PC-3 (cell line): ENCODE measurements at regions not wholly inside any gene's neighbourhood (a gene's known extent, or its start where the extent isn't known, plus 50 kb on each side); places are given as distances from the start of the nearest gene placed in this dataset.

ENCODE experiments used
- ATAC-seq: fragments of 200-7000 bp; cut with Tn5 transposase; 2 replicates; pipeline ENCODE4 v1.9.1; 2020; ENCODE audit warnings: mild to moderate bottlenecking, moderate library complexity
- BruUV-seq: library from RNA; stranded (reverse); fragments of 400-500 nt; replicated peaks from 2 replicates; lab custom pipeline; 2021; lab: Mats Ljungman, UMichigan
- CTCF ChIA-PET: fragments of 300-600 bp; sonication (Branson Sonifier 250); formaldehyde crosslinking; loops from one replicate; lab custom pipeline; 2022; ENCODE audit warnings: antibody characterized with exemption; lab: Charles Lee
- POLR2A ChIA-PET: fragments of 300-600 bp; sonication (Branson Sonifier 250); formaldehyde crosslinking; loops from one replicate; lab custom pipeline; 2022; ENCODE audit warnings: antibody characterized with exemption; ENCODE audit not compliant: unreplicated experiment; lab: Charles Lee
- DNase-seq: peaks from one replicate; pipeline ENCODE4 v3.0.0-alpha.2; 2015
- H2AFZ ChIP-seq: fragments of 300-600 bp; sonication (generic); 2 replicates; pipeline ENCODE4 v1.6.0; 2016; ENCODE audit warnings: antibody characterized with exemption, low read length
- H3F3A ChIP-seq: fragments of 300-600 bp; sonication (generic); one replicate; pipeline ENCODE4 v1.6.0; 2017; ENCODE audit warnings: antibody characterized with exemption, low read length, control low read depth, mild to moderate bottlenecking; ENCODE audit not compliant: unreplicated experiment
- H3K27ac ChIP-seq: fragments of 300-600 bp; sonication (generic); 2 replicates; pipeline ENCODE4 v1.5.1; 2016; ENCODE audit warnings: mild to moderate bottlenecking, low read length
- H3K27me3 ChIP-seq: fragments of 300-600 bp; sonication (generic); 2 replicates; pipeline ENCODE4 v1.6.1; 2016; ENCODE audit warnings: low read length, mixed read lengths
- H3K36me3 ChIP-seq: fragments of 300-600 bp; sonication (generic); 2 replicates; pipeline ENCODE4 v1.6.1; 2016; ENCODE audit warnings: low read depth, mixed run types, low read length, mixed read lengths
- H3K4me1 ChIP-seq: fragments of 300-600 bp; sonication (generic); 2 replicates; pipeline ENCODE4 v1.5.1; 2016; ENCODE audit warnings: low read length; ENCODE audit not compliant: insufficient read depth
- H3K4me2 ChIP-seq: fragments of 300-600 bp; sonication (generic); 2 replicates; pipeline ENCODE4 v1.6.0; 2016; ENCODE audit warnings: low read length
- H3K4me3 ChIP-seq: fragments of 300-600 bp; sonication (generic); 2 replicates; pipeline ENCODE4 v1.5.1; 2016; ENCODE audit warnings: mild to moderate bottlenecking, low read length, mixed read lengths
- H3K79me2 ChIP-seq: fragments of 300-600 bp; sonication (generic); 2 replicates; pipeline ENCODE4 v1.6.1; 2017; ENCODE audit warnings: low read length, mixed read lengths
- H3K9ac ChIP-seq: fragments of 300-600 bp; sonication (generic); 2 replicates; pipeline ENCODE4 v1.6.0; 2016; ENCODE audit warnings: mild to moderate bottlenecking, low read length
- H3K9me2 ChIP-seq: fragments of 300-600 bp; sonication (generic); replicated peaks from 2 replicates; pipeline ENCODE4 v1.6.1; 2016; ENCODE audit warnings: mixed run types, low read length, mixed read lengths
- H3K9me3 ChIP-seq: fragments of 300-600 bp; sonication (generic); 2 replicates; pipeline ENCODE4 v1.6.1; 2016; ENCODE audit warnings: low read length, mixed read lengths
- H4K20me1 ChIP-seq: fragments of 300-600 bp; sonication (generic); 2 replicates; pipeline ENCODE4 v1.6.1; 2016; ENCODE audit warnings: low read length, mixed read lengths
- CTCF ChIP-seq: fragments of 300-600 bp; sonication (generic); conservative IDR thresholded peaks from 2 replicates; pipeline ENCODE4 v1.5.1; 2017; ENCODE audit warnings: antibody characterized with exemption, low read depth, mild to moderate bottlenecking, low read length
- EZH2 ChIP-seq: fragments of 300-600 bp; sonication (generic); IDR thresholded peaks from one replicate; pipeline ENCODE4 v1.6.1; 2017; ENCODE audit warnings: antibody characterized with exemption, mild to moderate bottlenecking, low read length; ENCODE audit not compliant: unreplicated experiment
- EZH2phosphoT487 ChIP-seq: fragments of 300-600 bp; sonication (generic); IDR thresholded peaks from 2 replicates; pipeline ENCODE4 v1.6.1; 2018; ENCODE audit warnings: mild to moderate bottlenecking, antibody characterized with exemption, low read length, borderline replicate concordance
- intact Hi-C: fragments of 100-400 bp; cut with micrococcal nuclease; formaldehyde crosslinking; loops from 2 replicates; pipeline ENCODE4 v1.9.0; 2023

DNA sequence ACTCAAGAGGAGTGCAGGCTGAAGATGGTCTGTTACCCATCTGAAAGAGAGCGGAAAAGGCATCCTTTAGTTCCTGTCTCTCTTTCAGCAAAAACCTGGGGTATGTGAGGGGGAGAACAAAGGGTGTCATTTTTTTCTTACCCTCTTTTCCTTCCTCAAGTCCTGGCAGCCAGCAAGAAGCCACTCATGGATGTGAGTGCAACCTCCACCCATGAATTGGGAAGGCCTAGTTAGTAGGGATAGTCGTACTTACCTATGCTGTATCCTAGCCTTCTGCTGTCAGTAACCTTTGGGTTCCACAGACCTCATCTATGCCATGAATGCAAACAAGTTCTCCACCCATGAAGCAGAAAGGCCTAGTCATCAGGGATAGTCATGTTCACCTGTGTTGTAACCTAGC lies 472.8 kb downstream of the ZIC1 start:
- intact Hi-C loops, result no loop called here
- no peaks in the 10 kb centered on the region for H3F3A ChIP-seq
- H3K9me2 ChIP-seq, result no peaks in the 10 kb centered on the region
- TF ChIP-seq EZH2phosphoT487, result no peak
- no peak for TF ChIP-seq CTCF
- TF ChIP-seq EZH2, result no peak
- H3K27ac ChIP-seq, result no peak overlapping the region
- H3K79me2 ChIP-seq, result no peaks in the 10 kb centered on the region
- H2AFZ ChIP-seq, result no peak overlapping the region
- DNase-seq (no peak), ATAC-seq (no peak)
- H4K20me1 ChIP-seq, result no peaks in the 10 kb centered on the region
- POLR2A ChIA-PET, result no interaction called here
- 0 out of 2 replicates have a peak, but pooled peaks cover 5% of the 10 kb centered on the region for H3K27me3 ChIP-seq
- H3K4me1 ChIP-seq, result no peaks in the 10 kb centered on the region
- H3K9ac ChIP-seq, result no peak overlapping the region
- CTCF ChIA-PET, result no interaction called here
- H3K4me3 ChIP-seq, result no peak overlapping the region
- no peaks in the 10 kb centered on the region for H3K36me3 ChIP-seq
- no peak overlapping the region for H3K4me2 ChIP-seq
- peaks cover 12% of the 10 kb centered on the region for H3K9me3 ChIP-seq
- BruUV-seq, result no TSS peak

GRCh38 chr3:147886879-147887278 lies 477.7 kb downstream of the ZIC1 start:
- no peak for DNase-seq

DNA sequence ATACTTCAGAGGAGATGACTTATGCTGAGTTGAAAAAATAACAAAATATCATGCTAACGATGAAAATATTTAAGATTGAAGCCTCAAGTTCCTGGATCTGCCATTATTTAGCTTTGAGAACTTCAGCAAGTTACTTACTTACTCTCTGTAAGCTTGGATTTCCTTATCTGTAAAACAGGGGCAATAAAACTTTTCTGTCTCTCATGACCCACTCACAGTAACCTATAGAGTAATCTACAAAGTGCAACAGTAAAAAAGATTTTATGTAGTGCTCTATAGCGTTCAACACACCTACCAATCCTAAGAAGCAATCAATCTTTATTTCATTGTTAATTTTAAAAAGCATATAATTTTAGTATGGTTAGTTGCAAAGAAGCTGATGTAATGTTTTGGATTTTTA lies 478.6 kb downstream of the ZIC1 start:
- Histone ChIP-seq H3K27ac (no peak overlapping the region), H2AFZ (no peak overlapping the region), H3K36me3 (no peaks in the 10 kb centered on the region), H3K79me2 (no peaks in the 10 kb centered on the region), H3K9me2 (no peaks in the 10 kb centered on the region), H3K4me1 (no peaks in the 10 kb centered on the region), H3K27me3 (peaks cover 9% of the 10 kb centered on the region; the same call in 1 of the 2 replicates), H4K20me1 (no peaks in the 10 kb centered on the region), H3F3A (no peaks in the 10 kb centered on the region), H3K4me3 (no peak overlapping the region), H3K9me3 (no peaks in the 10 kb centered on the region), H3K9ac (no peak overlapping the region), H3K4me2 (no peak overlapping the region)
- POLR2A ChIA-PET, result interaction anchor here (0.5 kb wide), 1 partner anchor 92 kb away, joined by 3 read pairs; no protein-coding TSS in a partner anchor
- CTCF ChIA-PET, result no interaction called here
- BruUV-seq, result no TSS peak
- TF ChIP-seq CTCF, result no peak
- no peak for TF ChIP-seq EZH2phosphoT487
- TF ChIP-seq EZH2, result no peak
- DNase-seq, result no peak
- no peak for ATAC-seq
- intact Hi-C loops, result no loop called here

More at GRCh38 chr3:147886879-147887278, 477.7 kb downstream of the ZIC1 start:
- Histone ChIP-seq H4K20me1 (no peaks in the 10 kb centered on the region), H3K4me1 (no peaks in the 10 kb centered on the region), H3K36me3 (no peaks in the 10 kb centered on the region), H3K9ac (no peak overlapping the region), H3F3A (no peaks in the 10 kb centered on the region), H3K9me3 (peaks cover 9% of the 10 kb centered on the region; the same call in 1 of the 2 replicates), H2AFZ (no peak overlapping the region), H3K4me2 (no peak overlapping the region), H3K9me2 (no peaks in the 10 kb centered on the region), H3K27me3 (peaks cover 5% of the 10 kb centered on the region; the same call in 1 of the 2 replicates), H3K79me2 (no peaks in the 10 kb centered on the region), H3K27ac (no peak overlapping the region), H3K4me3 (no peak overlapping the region)
- no peak for ATAC-seq
- BruUV-seq, result no TSS peak
- intact Hi-C loops, result no loop called here
- no peak for TF ChIP-seq EZH2
- ChIA-PET CTCF (no interaction called here), POLR2A (no interaction called here)
